Heart right ventricle (tissue), 16 donors: ENCODE measurements at regions not wholly inside any gene's neighbourhood (a gene's known extent, or its start where the extent isn't known, plus 50 kb on each side); places are given as distances from the start of the nearest gene placed in this dataset.

ENCODE experiments used
- ATAC-seq, 8 donors: fragments of 200-7000 bp; cut with Tn5 transposase; one replicate each; pipeline ENCODE4 v1.9.1; 2020; ENCODE audit warnings: mild to moderate bottlenecking in 8 of 8, moderate library complexity in 8 of 8, moderate number of reproducible peaks in 1 of 8
- DNase-seq, 2 donors: peaks; one replicate each; pipeline ENCODE4 v3.0.0-alpha.2; 2020
- H3K27ac ChIP-seq, 10 donors: fragments of 200-600 bp; sonication (generic) in 2 of 10; one replicate each; pipeline versions ENCODE4 v1.5.0 to v1.8.0; 2020 to 2022; ENCODE audit warnings: mild to moderate bottlenecking in 3 of 10
- H3K27me3 ChIP-seq, 7 donors: fragments of 200-600 bp; one replicate each; pipeline ENCODE4 v1.8.0; 2021 to 2022; ENCODE audit warnings: mild to moderate bottlenecking in 2 of 7
- H3K36me3 ChIP-seq, 9 donors: fragments of 200-600 bp; sonication (generic) in 1 of 9; one replicate each; pipeline versions ENCODE4 v1.5.0 to v1.8.0; 2020 to 2022; ENCODE audit warnings: mild to moderate bottlenecking in 2 of 9
- H3K4me1 ChIP-seq, 9 donors: fragments of 200-600 bp; sonication (generic) in 1 of 9; one replicate each; pipeline versions ENCODE4 v1.5.0 to v1.8.0; 2020 to 2022; ENCODE audit warnings: mild to moderate bottlenecking in 4 of 9
- H3K4me3 ChIP-seq, 10 donors: fragments of 200-600 bp; sonication (generic) in 2 of 10; one replicate each; pipeline versions ENCODE4 v1.5.0 to v1.8.0; 2020 to 2022; ENCODE audit warnings: mild to moderate bottlenecking in 7 of 10, moderate library complexity in 2 of 10
- H3K9me3 ChIP-seq, 11 donors: fragments of 200-600 bp in 10 of 11; sonication (generic) in 2 of 11; one replicate each; pipeline versions ENCODE4 v1.5.0 to v1.8.0; 2013 to 2022; ENCODE audit warnings: mild to moderate bottlenecking in 2 of 11, control low read depth in 1 of 11, moderate library complexity in 1 of 11
- WGBS, 2 donors: extraction: QIAGEN DNeasy Blood & Tissue Kit; methylation state at CpG; one replicate each; pipeline ENCODE4 v1.1.7; 2013; ENCODE audit warnings: inconsistent platforms in 1 of 2; 5-methylcytosine and 5-hydroxymethylcytosine counted together
- intact Hi-C, 10 donors: fragments of 100-400 bp; cut with DNase I; formaldehyde crosslinking; loops; one replicate each; pipeline versions ENCODE4 v1.11.1 to v1.14.2; 2022
- TF ChIP-seq, protein P1 (sequence below), 9 donors: fragments of 200-600 bp; sonication (generic) in 2 of 9; IDR thresholded peaks; one replicate each; pipeline versions ENCODE4 v1.5.0 to v1.8.0; 2021 to 2022; ENCODE audit warnings: antibody characterized with exemption in 9 of 9, mild to moderate bottlenecking in 5 of 9, moderate library complexity in 1 of 9
- donor health status: Arrhythmogenic right ventricular cardiomyopathy.
- donor health status: ischemic (EF 13 %, LVEDD 7.1; RV severe dilation, severe dysfunction).
- donor health status: healthy with polysubstance abuse.
- donor health status: DM: no; HTN: yes; CAD: no.
- donor health status: DM: no; HTN: no; CAD: no.
- donor health status: ischemic (EF 25% LVEDD 6.9; RV normal size, moderate dysfunction).
- donor health status: ischemic (EF 25% LVEDD 5.7; RV mildly dilated, moderate dysfunction).
- donor health status: healthy.
- donor health status: DM: yes; HTN: yes; CAD: no.
- donor health status: Ischemic cardiomyopathy.
- donor health status: ischemic (EF 35%, LVEDD 5.7; RV mildly dilated, moderate dysfunction).
- donor health status: nonischemic (EF 11% LVEDD 7.7; RV severe dilation, severe dysfunction).
- donor health status: DM: yes; HTN: yes; CAD: no.
- donor health status: PGD.
- donor health status: ischemic (EF 29% LVEDD 5.4; RV normal size, mild dysfunction).
- donor health status: nonischemic (EF 23%, LVEDD 6.1; RV moderate dilation, normal function).

- no peak for ATAC-seq
- H3K36me3 ChIP-seq = no peaks in the 10 kb centered on the region
Measured at GRCh38 chr1:199508653-199509052, 518.9 kb upstream of the NR5A2 start.

DNA sequence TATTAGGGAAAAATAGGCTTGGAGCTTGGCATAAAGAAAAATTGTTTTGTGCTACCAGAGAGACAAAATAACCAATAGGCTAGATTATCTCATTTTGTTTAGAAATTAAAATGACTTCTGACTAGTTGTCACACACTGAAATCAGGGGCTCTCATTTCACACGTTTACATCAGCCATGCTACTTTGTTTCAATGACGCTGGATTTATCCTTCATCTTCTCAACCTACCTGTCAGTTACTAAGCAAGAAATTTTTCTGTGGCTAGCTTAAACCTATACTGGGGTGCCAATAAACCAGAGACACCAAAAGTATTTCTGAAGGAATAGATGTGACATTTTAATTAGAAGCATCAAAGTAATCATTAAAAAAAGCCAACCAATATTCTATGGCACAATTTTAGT, 518.1 kb upstream of the NR5A2 start:
- no peak overlapping the region for H3K27ac ChIP-seq
- H3K27me3 ChIP-seq = no peaks in the 10 kb centered on the region
- TF ChIP-seq, protein P1, sequence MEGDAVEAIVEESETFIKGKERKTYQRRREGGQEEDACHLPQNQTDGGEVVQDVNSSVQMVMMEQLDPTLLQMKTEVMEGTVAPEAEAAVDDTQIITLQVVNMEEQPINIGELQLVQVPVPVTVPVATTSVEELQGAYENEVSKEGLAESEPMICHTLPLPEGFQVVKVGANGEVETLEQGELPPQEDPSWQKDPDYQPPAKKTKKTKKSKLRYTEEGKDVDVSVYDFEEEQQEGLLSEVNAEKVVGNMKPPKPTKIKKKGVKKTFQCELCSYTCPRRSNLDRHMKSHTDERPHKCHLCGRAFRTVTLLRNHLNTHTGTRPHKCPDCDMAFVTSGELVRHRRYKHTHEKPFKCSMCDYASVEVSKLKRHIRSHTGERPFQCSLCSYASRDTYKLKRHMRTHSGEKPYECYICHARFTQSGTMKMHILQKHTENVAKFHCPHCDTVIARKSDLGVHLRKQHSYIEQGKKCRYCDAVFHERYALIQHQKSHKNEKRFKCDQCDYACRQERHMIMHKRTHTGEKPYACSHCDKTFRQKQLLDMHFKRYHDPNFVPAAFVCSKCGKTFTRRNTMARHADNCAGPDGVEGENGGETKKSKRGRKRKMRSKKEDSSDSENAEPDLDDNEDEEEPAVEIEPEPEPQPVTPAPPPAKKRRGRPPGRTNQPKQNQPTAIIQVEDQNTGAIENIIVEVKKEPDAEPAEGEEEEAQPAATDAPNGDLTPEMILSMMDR (IDR thresholded peaks at IDR 0.05) = no peak
- intact Hi-C loops = no loop called here
- no peak for ATAC-seq
- no peaks in the 10 kb centered on the region for H3K4me1 ChIP-seq
- DNase-seq = no peak
- 68 to 78% methylated on average over 2 of the region's 2 CpGs for WGBS, 2 donors
- no peaks in the 10 kb centered on the region for H3K9me3 ChIP-seq
- no peaks in the 10 kb centered on the region for H3K36me3 ChIP-seq
- no peak overlapping the region for H3K4me3 ChIP-seq

More at GRCh38 chr1:199508653-199509052, 518.9 kb upstream of the NR5A2 start:
- Histone ChIP-seq H3K9me3 (no peaks in the 10 kb centered on the region), H3K4me1 (no peaks in the 10 kb centered on the region), H3K27ac (no peak overlapping the region), H3K4me3 (no peak overlapping the region), H3K27me3 (no peaks in the 10 kb centered on the region)
- no peak for DNase-seq
- TF ChIP-seq, protein P1 (IDR thresholded peaks at IDR 0.05) = no peak
- 65 to 67% methylated on average over 2 of the region's 2 CpGs for WGBS, 2 donors
- intact Hi-C loops = no loop called here

DNA sequence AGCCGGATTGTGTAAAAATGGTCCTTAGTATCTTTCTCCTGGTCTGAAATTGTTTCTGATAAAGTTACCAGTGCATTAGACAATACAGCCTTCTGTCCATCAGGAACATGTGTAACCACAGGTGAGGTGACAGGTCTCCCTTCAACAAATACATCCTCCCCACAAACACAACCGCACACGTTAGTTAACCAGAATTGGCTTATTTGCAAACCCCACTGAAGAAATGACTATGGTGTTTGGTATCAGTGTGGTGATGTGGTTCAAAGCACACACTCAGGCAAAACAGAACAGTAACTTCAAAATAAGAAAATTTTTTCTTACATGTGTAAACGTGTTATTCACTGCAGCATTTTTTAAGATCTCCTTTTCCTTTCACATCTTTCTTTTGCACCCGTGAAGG, 517.2 kb upstream of the NR5A2 start:
- WGBS, 2 donors = 81 to 83% methylated on average over 5 of the region's 5 CpGs
- intact Hi-C loops = no loop called here
- ATAC-seq (no peak), DNase-seq (no peak)
- no peaks in the 10 kb centered on the region for H3K36me3 ChIP-seq
- H3K4me3 ChIP-seq = no peak overlapping the region
- H3K9me3 ChIP-seq = no peaks in the 10 kb centered on the region
- H3K27me3 ChIP-seq = no peaks in the 10 kb centered on the region
- H3K27ac ChIP-seq = no peak overlapping the region
- TF ChIP-seq, protein P1 (IDR thresholded peaks at IDR 0.05) = no peak
- no peaks in the 10 kb centered on the region for H3K4me1 ChIP-seq

DNA sequence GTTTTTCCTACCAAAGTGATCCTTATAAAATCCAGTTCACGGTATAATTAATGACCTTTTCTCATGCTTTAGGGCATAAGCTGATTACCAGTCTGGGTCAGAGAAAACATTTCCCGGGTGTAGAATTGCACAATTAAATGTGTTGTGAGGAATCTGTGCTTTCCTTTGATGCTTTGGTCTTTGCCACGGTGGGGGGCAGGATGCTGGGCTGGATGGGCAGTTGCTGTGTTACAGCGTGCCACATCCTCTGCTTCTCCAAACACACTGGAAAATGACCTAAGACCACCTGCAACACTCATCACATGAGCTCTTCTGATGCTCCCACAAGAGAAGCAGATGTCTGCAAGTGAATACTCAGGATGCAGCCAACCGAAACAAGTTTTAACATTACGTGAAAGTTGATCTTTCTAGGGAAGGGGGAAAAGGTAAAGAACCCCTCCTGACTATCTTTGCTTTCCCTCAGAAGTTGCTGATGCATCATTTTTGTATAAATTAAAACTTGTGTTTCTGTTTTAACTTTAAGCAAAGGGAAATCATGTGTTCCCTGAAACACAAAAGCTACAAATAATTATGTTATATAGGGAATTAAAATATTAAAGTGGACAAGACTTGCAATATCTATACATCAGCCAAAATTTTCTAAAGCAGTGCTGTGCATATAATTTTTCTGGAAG, 515.3 kb upstream of the NR5A2 start:
- H3K27ac ChIP-seq = no peak overlapping the region
- 49 to 54% methylated on average over 6 of the region's 6 CpGs for WGBS, 2 donors
- intact Hi-C loops = no loop called here
- no peaks in the 10 kb centered on the region for H3K9me3 ChIP-seq
- DNase-seq = no peak
- H3K4me3 ChIP-seq = no peak overlapping the region
- TF ChIP-seq, protein P1 (IDR thresholded peaks at IDR 0.05) = no peak
- H3K27me3 ChIP-seq = no peaks in the 10 kb centered on the region
- no peaks in the 10 kb centered on the region for H3K4me1 ChIP-seq
- H3K36me3 ChIP-seq = no peaks in the 10 kb centered on the region
- ATAC-seq = no peak
